ENCODE measurements at regions not wholly inside any gene's neighbourhood (a gene's known extent, or its start where the extent isn't known, plus 50 kb on each side); places are given as distances from the start of the nearest gene placed in this dataset.

DNA sequence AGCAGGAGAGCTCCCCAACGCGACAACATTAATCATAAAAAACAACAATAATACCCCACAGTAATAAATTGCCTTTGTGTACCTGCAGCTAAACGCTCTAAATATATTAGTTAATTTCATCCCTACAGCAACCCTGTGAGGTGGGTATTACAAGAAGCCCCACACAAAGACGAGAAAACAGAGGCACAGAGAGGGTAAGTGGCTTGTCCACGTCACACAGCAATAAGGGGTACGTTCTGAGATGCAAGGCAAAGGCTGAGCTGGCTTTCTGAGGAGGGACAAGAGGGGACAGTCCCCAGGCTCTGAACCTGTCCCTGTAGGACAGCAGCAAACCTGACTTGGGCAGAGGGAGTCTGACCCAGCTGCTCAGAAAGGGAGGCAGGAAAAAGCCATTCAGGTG is 78.2 kb downstream of the NCOR2 start:
- no peak for DNase-seq

DNA sequence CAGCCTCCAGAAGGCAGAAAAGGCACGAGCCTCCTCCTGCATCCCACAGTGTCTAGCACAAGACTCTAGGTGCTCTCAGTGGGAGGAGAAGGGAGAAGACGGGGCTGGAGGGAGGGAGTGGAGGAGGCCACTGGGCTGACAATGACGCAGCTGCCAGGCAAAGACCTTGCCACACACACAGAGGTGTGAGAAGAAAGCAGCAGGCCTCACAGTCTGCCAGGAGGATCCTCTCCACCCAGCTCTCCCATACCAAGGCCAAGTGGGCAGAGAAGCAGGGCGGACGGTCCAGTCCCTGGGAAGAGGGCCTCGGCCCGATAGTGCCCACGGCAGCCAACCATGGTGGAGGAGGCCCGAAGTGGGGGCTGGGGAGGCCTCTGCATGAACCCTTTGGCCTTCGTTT is 78.9 kb downstream of the NCOR2 start:
- DNase-seq, result no peak

DNA sequence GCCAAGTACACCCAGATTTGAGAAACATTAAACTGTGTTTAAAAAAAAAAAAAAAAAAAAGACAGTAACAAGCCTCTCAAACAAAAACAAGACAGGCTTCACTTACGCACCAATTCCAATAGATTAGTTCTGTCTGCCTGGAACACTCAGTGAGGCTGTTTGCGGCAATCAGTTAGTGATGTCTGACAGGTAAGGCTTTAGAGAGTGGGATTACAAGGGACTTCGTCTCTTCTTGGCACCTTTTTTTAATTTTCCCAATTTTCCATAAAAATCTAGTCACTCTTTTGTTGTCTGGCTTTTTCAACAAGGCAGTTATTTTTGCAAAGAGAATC is 79.6 kb downstream of the NCOR2 start:
- no peak for DNase-seq

DNA sequence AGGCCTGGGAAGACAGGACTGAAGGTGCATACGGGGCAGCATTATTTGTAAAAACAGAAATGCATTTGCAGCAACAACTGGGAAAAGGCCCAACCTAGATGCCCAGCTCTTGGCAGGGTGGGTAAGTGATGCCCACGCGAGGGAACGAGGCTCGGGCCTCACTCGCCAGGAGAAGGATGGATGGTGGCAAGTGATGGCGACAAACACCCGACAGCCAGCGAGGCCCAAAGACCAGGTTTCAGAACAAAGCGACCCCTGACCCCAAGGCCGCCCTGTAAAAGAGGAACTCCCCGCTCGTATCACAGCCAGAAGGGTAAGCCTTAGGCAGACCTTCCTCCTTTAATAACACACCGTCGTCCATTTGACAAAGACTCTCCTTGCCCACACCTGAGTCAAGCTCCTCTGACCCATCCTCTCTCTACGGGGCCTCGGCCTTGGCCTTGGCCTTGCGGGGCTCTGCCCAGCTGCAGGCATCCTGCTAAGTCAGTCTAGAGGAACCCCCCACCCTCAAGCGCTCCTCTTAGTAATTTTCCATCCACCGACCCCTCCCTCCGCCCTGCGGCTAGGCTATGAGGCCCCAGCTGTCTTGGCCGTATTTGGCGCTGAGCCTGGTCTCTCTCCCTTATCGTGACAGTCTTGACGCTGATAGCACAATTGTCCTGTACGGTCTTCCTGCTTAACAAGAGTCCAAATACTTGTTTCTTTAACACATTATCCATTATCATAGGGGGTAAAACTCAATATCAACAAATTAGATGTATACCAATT is 80.2 kb downstream of the NCOR2 start:
- DNase-seq, result no peak

DNA sequence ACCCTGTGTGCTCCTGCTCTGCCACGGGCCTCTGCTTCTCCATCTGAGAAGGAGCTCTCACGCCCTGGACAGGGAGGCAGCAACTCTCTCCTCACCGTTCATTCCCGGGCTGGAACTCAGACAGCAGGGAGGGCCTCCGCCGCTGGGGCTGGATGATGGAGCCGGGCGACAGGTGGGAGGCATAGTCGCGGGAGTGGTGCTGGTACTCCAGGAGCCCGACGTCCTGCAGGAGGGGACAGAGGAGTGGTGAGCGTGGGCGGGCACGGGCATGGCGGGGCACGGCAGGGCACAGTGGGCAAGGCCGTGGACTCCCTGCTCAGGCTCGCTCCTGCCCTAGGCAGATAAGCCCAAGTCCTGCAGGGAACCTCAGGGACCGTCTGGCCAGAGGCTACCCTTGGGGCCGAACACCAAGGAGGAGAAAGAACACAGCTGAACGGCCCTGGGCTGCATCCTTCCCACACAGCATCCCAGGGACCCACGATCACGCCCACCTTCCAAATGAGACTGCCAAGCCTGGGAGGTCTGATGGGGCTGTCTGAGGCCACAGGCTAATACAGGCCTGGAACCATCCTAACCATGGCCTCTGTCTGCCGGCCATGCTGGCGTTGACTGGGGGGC is 81.0 kb downstream of the NCOR2 start:
- DNase-seq, result no peak

DNA sequence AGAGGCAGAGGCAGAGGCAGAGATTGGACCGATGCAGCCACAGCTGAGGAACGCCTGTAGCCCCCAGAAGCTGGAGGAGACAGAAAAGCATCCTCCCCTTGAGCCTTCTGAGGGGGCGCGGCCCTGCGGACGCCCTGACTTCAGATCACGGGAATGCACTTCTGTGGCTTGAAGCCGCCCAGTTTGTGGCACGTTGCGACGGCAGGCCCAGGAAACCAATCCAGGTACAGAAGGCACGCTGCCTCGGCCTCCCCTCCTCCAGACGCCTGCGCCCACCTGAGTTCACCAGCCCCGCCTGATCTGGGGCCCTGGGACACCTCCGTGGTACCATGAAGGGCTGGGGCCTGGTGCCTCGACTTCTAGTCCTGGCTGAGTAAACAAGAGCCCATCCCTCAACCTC is 82.0 kb downstream of the NCOR2 start:
- DNase-seq, result no peak

DNA sequence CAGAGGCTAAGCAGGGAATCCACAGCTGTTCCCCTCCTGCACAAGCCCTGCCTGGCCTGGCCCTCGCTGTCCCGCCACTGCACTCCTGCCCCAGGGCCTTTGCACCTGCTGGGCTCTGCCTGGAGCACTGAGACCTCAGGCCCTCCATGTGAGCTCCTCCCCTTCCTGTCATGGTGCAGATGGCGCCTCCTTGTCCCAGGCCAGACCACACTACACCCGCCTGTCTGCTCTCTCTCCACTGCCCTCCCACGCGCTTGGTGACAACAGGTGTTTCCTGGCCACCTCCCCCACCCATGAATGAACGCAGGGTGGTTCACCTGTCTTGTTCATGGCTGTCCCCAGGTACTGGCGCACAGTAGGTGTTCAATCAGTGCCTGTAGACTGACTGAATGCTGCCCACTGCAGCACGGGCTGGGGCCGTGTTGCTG is 82.9 kb downstream of the NCOR2 start:
- DNase-seq, result no peak

DNA sequence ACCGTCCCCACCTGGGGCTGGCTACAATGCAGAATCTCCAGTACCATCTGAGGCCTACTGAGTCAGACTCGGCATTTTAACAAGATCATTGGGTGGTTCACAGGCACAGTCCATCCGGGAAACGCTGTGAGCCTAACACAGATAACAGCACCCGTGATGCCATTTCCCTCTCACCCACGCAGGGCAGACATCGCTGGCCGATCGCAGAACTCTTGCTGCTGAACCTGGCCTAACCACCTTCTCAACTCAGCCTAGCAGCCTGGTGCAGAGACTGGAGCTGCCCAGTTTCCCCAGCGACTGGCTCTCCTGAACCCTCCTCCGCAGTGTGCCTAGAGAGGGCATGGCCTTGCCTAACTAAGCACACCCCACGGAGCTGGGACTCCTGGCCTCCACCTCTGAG is 83.3 kb downstream of the NCOR2 start:
- no peak for DNase-seq

DNA sequence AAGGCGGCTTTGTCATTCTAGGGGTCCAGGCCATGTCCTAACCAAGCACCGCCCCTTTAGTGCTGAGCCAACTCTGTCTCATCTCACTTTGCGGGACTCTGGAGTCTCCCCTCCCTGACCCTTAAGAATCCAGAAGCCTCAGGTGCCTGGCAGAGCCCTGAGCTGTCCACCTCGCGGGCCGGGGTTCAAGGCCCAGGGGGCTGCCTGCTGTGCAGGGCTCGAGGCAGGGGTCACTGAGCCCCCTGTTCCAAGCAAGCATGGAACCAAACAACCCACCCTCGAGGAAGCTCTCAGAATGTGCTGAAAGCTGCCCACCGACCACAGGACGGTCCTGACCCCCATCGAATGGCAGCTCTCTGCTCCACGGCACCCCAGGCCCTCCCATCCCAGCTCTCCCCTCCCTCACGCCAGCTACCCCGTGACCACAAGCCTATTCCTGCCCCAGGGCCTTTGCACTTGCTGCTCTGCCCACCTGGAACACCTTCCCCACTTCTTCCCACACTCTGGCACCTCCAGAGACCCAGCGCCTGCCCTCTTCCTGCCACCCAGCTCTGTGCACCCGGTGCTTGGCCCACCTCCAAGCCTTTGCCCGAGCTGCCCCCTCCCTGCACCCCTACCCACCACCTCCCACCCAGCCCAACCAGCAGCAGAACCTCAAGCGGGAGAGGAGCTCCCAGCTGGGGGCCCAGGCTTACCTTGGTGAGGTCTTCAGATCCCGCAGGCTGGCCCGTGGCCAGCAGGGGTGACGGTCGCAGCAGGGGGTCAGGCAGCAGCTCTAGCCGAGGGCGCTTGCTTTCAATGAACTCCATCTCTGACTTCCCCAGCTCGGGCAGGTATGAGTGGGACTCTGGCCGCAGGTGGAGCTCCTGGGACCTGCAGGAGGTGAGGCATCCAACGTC is 84.3 kb downstream of the NCOR2 start:
- DNase-seq, result no peak

DNA sequence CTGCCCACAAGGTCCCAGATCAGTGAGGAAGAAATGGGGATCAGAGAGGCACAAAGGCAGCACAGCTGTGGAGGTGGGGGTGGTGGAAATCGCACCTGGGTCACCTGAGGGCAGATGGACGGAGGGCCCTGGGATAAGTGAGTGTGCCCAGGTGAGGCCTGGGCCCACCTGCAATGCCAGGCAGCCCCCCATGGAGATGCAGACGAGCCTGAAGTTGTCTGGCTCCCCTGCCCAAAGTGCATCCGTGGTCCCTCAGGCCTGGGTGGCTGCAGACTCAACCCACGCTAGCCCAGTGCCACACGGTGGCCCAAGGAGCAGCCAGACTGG is 84.9 kb downstream of the NCOR2 start:
- no peak for DNase-seq

DNA sequence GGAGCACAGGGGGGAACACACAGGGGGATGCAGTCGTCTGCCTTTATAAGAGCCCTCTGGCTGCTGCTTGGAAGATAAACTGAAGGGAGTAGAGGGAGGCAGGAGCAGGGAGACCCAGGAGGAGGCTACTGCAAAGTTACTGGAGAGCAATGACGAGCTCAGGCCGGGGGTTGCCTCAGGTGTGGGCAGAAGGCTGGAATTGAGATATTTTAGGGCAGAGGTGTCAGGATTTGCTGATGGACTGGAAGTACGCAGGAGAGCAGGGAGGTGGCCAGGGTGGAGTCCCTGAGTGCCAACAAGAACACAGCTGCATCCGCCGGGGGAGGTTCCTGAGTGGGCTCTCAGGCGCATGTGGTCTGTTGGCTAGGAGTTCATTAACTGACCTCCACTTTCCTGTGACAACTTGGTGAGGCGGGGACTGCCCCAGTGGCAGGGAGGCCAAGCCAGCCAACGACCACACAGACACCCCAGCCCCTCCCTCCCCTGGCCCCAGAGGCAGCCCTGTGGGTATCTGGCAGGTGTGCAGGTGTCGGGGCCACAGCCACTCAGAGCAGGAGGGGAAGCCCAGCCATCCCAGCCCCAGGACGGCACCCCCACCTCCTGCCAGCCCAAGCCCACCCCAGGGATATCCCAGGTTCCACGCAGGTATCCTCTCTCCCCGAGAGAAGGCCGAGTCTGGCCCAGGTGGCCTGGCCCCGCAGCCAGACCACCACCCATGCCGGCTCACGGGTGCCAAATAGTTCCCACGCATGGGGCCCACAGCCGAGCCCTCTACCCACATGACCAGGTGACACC is 85.4 kb downstream of the NCOR2 start:
- DNase-seq, result no peak

DNA sequence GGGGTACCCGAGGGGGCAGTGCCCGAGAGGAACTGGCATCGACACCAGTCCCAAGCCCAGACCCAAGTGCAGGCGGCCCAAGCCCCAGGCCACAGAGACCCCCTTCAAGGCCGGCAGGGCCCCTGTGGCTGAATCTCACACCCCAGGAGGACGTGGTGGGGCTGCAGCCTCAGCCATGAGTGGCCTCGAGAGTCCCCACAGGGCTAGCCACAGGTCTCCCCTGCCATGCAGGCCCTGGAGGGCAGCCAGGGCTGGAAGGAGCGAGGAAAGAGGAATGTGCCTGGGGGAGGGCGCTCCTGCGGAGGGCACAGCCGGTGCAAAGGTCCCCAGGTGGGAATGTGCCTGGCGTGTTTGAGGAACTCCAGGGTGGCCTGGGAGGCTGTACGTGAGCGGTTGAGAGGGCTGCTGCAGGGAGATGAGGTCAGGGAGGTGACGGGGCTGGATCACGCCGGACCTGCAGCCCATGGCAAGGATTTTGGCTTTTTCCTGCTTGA is 86.1 kb downstream of the NCOR2 start:
- no peak for DNase-seq

DNA sequence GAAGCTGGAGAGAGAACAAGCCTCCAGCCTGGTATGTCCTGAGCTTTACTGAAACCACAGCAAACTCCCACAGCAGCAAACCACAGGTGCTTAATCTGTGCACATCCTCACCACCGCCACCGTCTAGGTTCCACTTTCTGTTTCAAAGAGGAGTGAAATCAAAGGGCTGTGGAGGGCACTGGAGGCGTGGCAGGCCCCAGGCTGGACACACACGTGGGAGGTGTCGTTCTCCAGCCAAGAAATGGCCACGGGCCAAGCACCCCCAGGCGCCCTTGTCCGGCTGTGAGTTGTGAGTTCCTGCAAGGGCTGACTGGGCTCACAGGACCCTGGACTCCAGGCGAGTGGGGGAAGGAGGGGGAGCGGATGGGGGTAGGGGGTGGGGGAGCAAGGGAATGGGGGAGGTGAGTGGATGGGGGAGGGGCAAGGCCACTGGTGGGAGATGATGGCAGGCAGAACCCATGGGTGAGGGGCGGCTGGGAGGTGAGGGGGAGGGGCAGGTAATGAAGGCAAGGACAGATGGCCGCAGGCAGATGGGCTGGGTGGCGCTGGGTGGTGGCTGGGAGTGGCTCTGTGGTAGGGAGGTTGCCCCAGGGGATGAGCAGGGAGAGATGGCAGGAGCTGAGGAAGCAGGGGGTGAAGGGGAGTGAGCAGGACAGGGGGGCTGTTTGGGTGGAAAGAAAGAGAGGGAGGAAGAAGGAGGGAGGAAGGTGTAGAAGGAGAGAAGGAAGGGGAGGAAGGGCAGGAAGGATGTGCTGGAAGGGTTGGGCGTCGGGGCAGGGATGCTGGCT is 86.7 kb downstream of the NCOR2 start:
- DNase-seq, result peak; percentile 40

DNA sequence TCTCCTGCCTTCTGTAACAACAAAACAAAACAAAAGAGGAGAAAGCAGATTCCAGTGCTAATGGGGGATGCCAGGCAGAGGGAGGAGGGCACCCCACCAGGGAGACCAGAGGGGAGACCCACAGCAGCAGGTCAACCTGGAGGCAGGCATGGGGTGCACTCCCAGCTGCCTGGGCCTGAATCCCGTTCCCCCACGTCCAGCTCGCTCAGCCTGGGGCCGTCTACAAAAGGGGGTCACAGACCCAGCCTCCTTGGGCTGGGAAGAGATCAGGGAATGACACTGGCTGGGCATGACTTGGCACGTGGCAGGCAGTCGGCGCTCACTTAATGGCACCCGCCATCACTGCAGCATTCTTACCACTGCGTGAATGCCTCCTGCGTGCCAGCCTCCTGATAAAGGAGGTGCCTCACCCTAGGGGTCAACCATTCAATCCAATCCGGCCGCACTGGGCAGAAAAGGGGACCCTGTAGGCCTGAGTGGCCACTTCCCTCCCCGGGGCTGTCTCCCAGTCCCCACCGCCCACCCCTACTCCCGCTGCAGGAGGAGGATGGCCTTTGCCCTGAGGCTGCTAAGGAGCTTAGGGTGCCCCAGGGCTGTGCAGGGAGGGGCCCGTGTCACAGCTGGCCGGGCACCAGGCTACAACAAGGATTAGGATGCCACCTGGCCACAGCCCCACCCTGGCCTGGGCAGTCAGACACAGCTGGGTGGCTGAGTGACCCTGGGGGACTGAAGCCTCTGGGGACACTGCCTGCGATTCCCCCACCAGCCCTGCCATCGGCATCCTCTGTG is 87.5 kb downstream of the NCOR2 start:
- no peak for DNase-seq

DNA sequence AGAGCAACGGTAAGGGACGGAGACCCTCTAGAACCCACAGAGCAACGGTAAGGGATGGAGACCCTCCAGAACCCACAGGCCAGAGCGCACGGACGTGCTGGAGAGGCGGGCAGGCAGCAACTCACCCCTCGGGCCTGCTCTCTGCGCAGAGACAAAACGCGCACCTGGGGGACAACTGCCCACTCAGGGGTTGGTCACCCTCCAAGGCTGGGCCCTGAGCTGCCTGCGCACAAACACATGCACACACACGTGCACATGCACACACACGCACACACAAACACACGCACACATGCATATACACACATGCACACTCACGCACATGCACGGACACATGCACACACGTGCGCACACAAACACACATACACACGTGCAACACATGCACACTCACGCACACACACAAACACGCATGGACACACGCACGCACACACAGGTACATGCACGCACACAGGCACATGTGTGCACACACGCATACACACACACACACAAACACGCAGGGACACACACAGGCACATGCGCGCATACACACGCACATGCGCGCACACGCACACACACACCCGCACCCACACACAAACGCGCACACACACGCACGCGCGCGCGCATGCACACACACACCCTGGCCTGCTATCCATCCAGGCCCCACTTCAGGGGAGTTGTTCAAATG is 88.3 kb downstream of the NCOR2 start:
- no peak for DNase-seq

DNA sequence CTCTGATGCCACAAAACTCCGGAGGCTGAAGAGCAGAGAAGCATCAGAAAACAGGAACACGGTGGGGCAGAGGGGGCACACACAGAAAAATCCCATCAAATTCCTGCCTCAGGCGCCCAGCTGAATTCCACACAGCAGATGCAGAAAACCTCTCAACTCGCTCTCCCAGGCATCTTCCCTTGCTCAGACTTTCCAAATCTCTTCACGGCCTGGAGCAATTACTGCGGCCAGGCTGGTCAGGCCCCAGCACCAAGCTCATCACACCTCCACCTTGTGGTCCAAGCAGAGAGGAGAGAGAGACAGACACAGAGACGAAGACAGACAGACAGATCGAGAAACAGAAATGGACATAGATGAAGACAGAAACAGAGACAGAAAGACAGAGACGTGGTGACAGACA is 89.0 kb downstream of the NCOR2 start:
- no peak for DNase-seq

DNA sequence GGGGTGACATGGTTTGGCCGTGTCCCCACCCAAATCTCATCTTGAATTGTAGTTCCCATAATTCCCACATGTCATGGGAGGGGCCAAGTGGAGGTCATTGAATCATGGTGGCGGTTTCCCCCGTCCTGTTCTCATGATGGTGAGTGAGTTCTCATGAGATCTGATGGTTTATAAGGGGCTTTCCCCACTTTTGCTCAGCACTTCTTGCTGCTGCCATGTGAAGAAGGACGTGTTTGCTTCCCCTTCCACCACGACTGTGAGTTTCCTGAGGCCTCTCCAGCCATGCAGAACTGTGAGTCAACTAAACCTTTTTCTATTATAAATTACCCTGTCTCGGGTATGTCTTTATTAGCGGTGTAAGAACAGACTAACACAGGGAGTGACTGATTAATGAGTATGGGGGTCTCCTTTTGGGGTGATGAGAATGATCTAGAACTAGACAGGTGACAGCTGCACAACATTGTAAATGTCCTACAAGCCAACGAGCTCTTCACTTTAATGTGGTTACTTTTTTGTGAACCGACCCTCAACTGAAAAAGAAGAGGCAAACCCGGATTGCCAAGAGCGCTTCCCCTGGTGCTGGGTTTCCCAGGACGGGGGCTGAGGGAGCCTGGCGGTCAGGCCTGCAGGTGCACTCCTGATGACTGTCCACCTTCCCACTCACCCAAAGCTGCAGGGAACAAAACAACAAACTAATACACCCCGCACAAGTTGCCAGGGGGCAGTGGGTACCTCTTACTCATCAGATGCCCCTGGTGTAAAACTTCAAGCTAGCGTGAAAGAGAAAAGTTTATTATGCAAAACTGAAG is 90.1 kb downstream of the NCOR2 start:
- DNase-seq, result no peak

DNA sequence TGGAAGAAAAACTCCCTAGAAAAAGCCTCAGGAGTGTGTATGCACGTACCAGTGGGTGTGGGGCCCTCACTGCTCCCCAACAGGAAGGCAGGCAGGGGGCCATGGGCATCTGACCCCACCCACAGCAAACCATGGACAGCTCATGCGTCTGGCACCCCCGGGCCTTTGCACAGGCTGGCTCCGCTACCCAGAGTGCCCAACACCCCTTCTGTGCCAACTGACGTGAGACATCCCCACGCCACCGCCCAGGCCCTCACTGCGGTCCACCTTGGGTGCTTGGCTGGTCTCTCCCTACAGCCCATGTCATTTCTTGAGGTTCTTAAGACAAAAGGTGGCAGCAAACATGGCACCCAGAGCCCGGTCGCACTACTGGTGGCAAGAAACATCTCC is 91.4 kb downstream of the NCOR2 start:
- no peak for DNase-seq

DNA sequence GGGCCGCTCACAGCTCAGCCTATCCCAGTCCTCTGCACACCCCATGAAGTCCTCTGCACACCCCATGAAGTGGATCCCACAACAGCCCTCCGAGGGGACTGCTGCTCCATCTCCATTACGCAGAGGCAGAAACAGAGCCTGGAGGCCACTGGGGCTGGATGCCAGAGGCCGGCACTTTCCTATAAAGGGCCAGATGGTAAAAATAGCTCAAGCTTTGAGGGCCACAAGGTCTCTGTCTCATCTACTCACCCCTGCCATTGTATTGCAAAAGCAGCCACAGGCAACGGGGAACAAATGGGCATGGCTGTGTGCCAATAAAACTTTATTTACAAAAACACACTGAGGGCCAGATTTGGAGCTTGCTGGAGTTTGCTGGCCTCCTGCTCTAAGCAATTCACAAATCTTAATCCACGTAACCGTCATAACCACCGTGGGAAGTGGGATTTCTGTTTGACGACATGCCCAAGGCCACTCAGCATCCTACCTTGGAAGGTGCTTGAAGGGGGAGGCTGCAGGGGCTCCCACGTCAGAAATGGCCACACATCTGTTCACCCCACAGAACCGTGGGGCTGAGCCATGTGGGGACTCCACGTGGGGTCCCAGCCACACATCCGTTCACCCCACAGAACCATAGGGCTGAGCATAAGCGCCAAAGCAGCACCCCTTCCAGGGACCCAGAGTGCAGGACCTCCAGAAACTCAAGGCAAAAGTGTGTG is 92.0 kb downstream of the NCOR2 start:
- DNase-seq, result no peak
